WTC11 (cell line): ENCODE measurements at regions not wholly inside any gene's neighbourhood (a gene's known extent, or its start where the extent isn't known, plus 50 kb on each side); places are given as distances from the start of the nearest gene placed in this dataset.

ENCODE experiments used
- ATAC-seq: fragments of 200-7000 bp; cut with Tn5 transposase; 2 replicates; pipeline ENCODE4 v1.10.0; 2021; ENCODE audit warnings: mild to moderate bottlenecking, moderate library complexity
- CTCF ChIA-PET: fragments of 300-600 bp; sonication (Branson Sonifier 250); formaldehyde crosslinking; loops from one replicate; lab custom pipeline; 2021; ENCODE audit warnings: antibody characterized with exemption; lab: Charles Lee
- POLR2A ChIA-PET: fragments of 350-600 bp; sonication (Branson Sonifier 250); formaldehyde crosslinking; loops from one replicate; lab custom pipeline; 2021; ENCODE audit warnings: antibody characterized with exemption; lab: Charles Lee
- DNase-seq: peaks from one replicate; pipeline ENCODE4 v3.0.0; 2021; ENCODE audit warnings: low spot score
- H3K27ac Mint-ChIP-seq: 2 replicates; pipeline ENCODE4 v1.8.0; 2021; ENCODE audit warnings: mixed read lengths
- H3K27me3 Mint-ChIP-seq: 2 replicates; pipeline ENCODE4 v1.8.0; 2021; ENCODE audit warnings: low read depth, mild to moderate bottlenecking, moderate library complexity, mixed read lengths
- H3K36me3 Mint-ChIP-seq: 2 replicates; pipeline ENCODE4 v1.8.0; 2021; ENCODE audit warnings: mixed read lengths
- H3K4me1 Mint-ChIP-seq: 2 replicates; pipeline ENCODE4 v1.8.0; 2022; ENCODE audit warnings: mixed read lengths
- H3K4me3 Mint-ChIP-seq: 2 replicates; pipeline ENCODE4 v1.8.0; 2021; ENCODE audit warnings: mild to moderate bottlenecking, moderate library complexity, mixed read lengths
- H3K9me3 Mint-ChIP-seq: 2 replicates; pipeline ENCODE4 v1.8.0; 2021; ENCODE audit warnings: mixed read lengths
- CBFB ChIP-seq: sonication (generic); formaldehyde crosslinking; IDR thresholded peaks from 2 replicates; pipeline ENCODE4 v1.8.1; 2022; ENCODE audit warnings: mild to moderate bottlenecking, low read depth, missing genetic modification reagents
- FOXK1 ChIP-seq: sonication (generic); formaldehyde crosslinking; IDR thresholded peaks from 2 replicates; pipeline ENCODE4 v1.8.0; 2022; ENCODE audit warnings: mild to moderate bottlenecking, moderate library complexity, missing genetic modification reagents
- FOXP1 ChIP-seq: sonication (generic); formaldehyde crosslinking; IDR thresholded peaks from 2 replicates; pipeline ENCODE4 v1.8.0; 2022; ENCODE audit warnings: missing genetic modification reagents, mild to moderate bottlenecking, moderate library complexity, borderline replicate concordance
- MYBL2 ChIP-seq: sonication (generic); formaldehyde crosslinking; IDR thresholded peaks from 2 replicates; pipeline ENCODE4 v1.8.1; 2023; ENCODE audit warnings: mild to moderate bottlenecking, moderate library complexity, missing genetic modification reagents
- RELA ChIP-seq: sonication (generic); formaldehyde crosslinking; IDR thresholded peaks from 2 replicates; pipeline ENCODE4 v1.8.1; 2022; ENCODE audit warnings: missing genetic modification reagents, mild to moderate bottlenecking, borderline replicate concordance
- TEAD4 ChIP-seq: sonication (generic); formaldehyde crosslinking; IDR thresholded peaks from 2 replicates; pipeline ENCODE4 v1.8.0; 2022; ENCODE audit warnings: mild to moderate bottlenecking, missing genetic modification reagents
- TP53 ChIP-seq: sonication (generic); formaldehyde crosslinking; IDR thresholded peaks from 2 replicates; pipeline ENCODE4 v1.8.1; 2023; ENCODE audit warnings: mild to moderate bottlenecking, missing genetic modification reagents
- ZNF671 ChIP-seq: fragments of 250-450 bp; sonication (Bioruptor Pico); IDR thresholded peaks from 2 replicates; pipeline ENCODE4 v1.8.0; 2021; ENCODE audit warnings: mild to moderate bottlenecking
- TF ChIP-seq, protein P1 (sequence below): sonication (generic); formaldehyde crosslinking; IDR thresholded peaks from 2 replicates; pipeline ENCODE4 v1.8.0; 2022; ENCODE audit warnings: missing genetic modification reagents
- TF ChIP-seq, protein P2 (sequence below): sonication (generic); formaldehyde crosslinking; IDR thresholded peaks from 2 replicates; pipeline ENCODE4 v1.8.0; 2023; ENCODE audit warnings: missing genetic modification reagents, mild to moderate bottlenecking, borderline replicate concordance
- TF ChIP-seq, protein P3 (sequence below): sonication (generic); formaldehyde crosslinking; IDR thresholded peaks from 2 replicates; pipeline ENCODE4 v1.8.0; 2022; ENCODE audit warnings: mild to moderate bottlenecking, missing genetic modification reagents
- TF ChIP-seq, protein P4 (sequence below): sonication (generic); formaldehyde crosslinking; IDR thresholded peaks from 2 replicates; pipeline ENCODE4 v1.8.1; 2022; ENCODE audit warnings: low read depth, missing genetic modification reagents, borderline replicate concordance
- TF ChIP-seq, protein P5 (sequence below): fragments of 250-450 bp; sonication (Bioruptor Pico); IDR thresholded peaks from 2 replicates; pipeline ENCODE4 v1.9.0; 2021; ENCODE audit warnings: mild to moderate bottlenecking, borderline replicate concordance
- TF ChIP-seq, protein P6 (sequence below): sonication (generic); formaldehyde crosslinking; IDR thresholded peaks from 2 replicates; pipeline ENCODE4 v1.8.1; 2023; ENCODE audit warnings: mild to moderate bottlenecking, missing genetic modification reagents, moderate library complexity

DNA sequence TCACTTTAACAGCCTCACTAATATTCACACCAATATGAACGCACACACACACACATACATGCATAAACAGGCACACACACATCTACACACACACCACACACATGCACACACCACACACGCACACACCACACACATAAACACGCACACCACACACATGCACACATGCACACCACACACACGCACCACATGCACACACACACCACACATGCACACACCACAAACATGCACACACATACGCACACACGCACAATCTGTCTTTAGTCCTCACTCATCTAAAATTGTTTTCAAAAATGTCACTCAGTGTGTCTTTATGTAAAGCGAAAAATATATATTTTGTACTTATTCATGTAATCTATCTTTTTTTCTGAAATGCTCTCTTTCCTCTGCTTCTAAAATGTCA is 158.1 kb upstream of the SGCG start:
- ATAC-seq (no peak), DNase-seq (no peak)
- TF ChIP-seq, protein P1, sequence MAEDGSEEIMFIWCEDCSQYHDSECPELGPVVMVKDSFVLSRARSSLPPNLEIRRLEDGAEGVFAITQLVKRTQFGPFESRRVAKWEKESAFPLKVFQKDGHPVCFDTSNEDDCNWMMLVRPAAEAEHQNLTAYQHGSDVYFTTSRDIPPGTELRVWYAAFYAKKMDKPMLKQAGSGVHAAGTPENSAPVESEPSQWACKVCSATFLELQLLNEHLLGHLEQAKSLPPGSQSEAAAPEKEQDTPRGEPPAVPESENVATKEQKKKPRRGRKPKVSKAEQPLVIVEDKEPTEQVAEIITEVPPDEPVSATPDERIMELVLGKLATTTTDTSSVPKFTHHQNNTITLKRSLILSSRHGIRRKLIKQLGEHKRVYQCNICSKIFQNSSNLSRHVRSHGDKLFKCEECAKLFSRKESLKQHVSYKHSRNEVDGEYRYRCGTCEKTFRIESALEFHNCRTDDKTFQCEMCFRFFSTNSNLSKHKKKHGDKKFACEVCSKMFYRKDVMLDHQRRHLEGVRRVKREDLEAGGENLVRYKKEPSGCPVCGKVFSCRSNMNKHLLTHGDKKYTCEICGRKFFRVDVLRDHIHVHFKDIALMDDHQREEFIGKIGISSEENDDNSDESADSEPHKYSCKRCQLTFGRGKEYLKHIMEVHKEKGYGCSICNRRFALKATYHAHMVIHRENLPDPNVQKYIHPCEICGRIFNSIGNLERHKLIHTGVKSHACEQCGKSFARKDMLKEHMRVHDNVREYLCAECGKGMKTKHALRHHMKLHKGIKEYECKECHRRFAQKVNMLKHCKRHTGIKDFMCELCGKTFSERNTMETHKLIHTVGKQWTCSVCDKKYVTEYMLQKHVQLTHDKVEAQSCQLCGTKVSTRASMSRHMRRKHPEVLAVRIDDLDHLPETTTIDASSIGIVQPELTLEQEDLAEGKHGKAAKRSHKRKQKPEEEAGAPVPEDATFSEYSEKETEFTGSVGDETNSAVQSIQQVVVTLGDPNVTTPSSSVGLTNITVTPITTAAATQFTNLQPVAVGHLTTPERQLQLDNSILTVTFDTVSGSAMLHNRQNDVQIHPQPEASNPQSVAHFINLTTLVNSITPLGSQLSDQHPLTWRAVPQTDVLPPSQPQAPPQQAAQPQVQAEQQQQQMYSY (CRISPR knock-in tag): no peak
- TF ChIP-seq, protein P2, sequence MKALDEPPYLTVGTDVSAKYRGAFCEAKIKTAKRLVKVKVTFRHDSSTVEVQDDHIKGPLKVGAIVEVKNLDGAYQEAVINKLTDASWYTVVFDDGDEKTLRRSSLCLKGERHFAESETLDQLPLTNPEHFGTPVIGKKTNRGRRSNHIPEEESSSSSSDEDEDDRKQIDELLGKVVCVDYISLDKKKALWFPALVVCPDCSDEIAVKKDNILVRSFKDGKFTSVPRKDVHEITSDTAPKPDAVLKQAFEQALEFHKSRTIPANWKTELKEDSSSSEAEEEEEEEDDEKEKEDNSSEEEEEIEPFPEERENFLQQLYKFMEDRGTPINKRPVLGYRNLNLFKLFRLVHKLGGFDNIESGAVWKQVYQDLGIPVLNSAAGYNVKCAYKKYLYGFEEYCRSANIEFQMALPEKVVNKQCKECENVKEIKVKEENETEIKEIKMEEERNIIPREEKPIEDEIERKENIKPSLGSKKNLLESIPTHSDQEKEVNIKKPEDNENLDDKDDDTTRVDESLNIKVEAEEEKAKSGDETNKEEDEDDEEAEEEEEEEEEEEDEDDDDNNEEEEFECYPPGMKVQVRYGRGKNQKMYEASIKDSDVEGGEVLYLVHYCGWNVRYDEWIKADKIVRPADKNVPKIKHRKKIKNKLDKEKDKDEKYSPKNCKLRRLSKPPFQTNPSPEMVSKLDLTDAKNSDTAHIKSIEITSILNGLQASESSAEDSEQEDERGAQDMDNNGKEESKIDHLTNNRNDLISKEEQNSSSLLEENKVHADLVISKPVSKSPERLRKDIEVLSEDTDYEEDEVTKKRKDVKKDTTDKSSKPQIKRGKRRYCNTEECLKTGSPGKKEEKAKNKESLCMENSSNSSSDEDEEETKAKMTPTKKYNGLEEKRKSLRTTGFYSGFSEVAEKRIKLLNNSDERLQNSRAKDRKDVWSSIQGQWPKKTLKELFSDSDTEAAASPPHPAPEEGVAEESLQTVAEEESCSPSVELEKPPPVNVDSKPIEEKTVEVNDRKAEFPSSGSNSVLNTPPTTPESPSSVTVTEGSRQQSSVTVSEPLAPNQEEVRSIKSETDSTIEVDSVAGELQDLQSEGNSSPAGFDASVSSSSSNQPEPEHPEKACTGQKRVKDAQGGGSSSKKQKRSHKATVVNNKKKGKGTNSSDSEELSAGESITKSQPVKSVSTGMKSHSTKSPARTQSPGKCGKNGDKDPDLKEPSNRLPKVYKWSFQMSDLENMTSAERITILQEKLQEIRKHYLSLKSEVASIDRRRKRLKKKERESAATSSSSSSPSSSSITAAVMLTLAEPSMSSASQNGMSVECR: no peak
- TF ChIP-seq MYBL2: no peak
- TF ChIP-seq, protein P3, sequence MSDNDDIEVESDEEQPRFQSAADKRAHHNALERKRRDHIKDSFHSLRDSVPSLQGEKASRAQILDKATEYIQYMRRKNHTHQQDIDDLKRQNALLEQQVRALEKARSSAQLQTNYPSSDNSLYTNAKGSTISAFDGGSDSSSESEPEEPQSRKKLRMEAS (CRISPR knock-in tag): no peak
- no peak for TF ChIP-seq TEAD4 (CRISPR knock-in tag)
- TF ChIP-seq, protein P4, sequence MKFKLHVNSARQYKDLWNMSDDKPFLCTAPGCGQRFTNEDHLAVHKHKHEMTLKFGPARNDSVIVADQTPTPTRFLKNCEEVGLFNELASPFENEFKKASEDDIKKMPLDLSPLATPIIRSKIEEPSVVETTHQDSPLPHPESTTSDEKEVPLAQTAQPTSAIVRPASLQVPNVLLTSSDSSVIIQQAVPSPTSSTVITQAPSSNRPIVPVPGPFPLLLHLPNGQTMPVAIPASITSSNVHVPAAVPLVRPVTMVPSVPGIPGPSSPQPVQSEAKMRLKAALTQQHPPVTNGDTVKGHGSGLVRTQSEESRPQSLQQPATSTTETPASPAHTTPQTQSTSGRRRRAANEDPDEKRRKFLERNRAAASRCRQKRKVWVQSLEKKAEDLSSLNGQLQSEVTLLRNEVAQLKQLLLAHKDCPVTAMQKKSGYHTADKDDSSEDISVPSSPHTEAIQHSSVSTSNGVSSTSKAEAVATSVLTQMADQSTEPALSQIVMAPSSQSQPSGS: no peak
- TF ChIP-seq, protein P5, sequence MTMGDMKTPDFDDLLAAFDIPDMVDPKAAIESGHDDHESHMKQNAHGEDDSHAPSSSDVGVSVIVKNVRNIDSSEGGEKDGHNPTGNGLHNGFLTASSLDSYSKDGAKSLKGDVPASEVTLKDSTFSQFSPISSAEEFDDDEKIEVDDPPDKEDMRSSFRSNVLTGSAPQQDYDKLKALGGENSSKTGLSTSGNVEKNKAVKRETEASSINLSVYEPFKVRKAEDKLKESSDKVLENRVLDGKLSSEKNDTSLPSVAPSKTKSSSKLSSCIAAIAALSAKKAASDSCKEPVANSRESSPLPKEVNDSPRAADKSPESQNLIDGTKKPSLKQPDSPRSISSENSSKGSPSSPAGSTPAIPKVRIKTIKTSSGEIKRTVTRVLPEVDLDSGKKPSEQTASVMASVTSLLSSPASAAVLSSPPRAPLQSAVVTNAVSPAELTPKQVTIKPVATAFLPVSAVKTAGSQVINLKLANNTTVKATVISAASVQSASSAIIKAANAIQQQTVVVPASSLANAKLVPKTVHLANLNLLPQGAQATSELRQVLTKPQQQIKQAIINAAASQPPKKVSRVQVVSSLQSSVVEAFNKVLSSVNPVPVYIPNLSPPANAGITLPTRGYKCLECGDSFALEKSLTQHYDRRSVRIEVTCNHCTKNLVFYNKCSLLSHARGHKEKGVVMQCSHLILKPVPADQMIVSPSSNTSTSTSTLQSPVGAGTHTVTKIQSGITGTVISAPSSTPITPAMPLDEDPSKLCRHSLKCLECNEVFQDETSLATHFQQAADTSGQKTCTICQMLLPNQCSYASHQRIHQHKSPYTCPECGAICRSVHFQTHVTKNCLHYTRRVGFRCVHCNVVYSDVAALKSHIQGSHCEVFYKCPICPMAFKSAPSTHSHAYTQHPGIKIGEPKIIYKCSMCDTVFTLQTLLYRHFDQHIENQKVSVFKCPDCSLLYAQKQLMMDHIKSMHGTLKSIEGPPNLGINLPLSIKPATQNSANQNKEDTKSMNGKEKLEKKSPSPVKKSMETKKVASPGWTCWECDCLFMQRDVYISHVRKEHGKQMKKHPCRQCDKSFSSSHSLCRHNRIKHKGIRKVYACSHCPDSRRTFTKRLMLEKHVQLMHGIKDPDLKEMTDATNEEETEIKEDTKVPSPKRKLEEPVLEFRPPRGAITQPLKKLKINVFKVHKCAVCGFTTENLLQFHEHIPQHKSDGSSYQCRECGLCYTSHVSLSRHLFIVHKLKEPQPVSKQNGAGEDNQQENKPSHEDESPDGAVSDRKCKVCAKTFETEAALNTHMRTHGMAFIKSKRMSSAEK: no peak
- TF ChIP-seq FOXP1: no peak
- TF ChIP-seq TP53: no peak
- no peak for TF ChIP-seq ZNF671 (CRISPR knock-in tag)
- no peak for TF ChIP-seq CBFB (CRISPR knock-in tag)
- no peak for TF ChIP-seq FOXK1 (CRISPR knock-in tag)
- TF ChIP-seq RELA (CRISPR knock-in tag): no peak
- TF ChIP-seq, protein P6, sequence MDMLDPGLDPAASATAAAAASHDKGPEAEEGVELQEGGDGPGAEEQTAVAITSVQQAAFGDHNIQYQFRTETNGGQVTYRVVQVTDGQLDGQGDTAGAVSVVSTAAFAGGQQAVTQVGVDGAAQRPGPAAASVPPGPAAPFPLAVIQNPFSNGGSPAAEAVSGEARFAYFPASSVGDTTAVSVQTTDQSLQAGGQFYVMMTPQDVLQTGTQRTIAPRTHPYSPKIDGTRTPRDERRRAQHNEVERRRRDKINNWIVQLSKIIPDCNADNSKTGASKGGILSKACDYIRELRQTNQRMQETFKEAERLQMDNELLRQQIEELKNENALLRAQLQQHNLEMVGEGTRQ (CRISPR knock-in tag): no peak
- ChIA-PET CTCF (no interaction called here), POLR2A (no interaction called here)
- Mint-ChIP-seq H3K27me3 (no peaks in the 10 kb centered on the region), H3K4me3 (no peak overlapping the region), H3K27ac (no peak overlapping the region), H3K9me3 (peaks cover 3% of the 10 kb centered on the region; the same call in 1 of the 2 replicates), H3K4me1 (peaks cover 11% of the 10 kb centered on the region; the same call in 1 of the 2 replicates), H3K36me3 (no peaks in the 10 kb centered on the region)
